GM19438 (cell line): ENCODE measurements at regions not wholly inside any gene's neighbourhood (a gene's known extent, or its start where the extent isn't known, plus 50 kb on each side); places are given as distances from the start of the nearest gene placed in this dataset.

Experiments used
- ATAC-seq: cut with Tn5 transposase; IDR thresholded peaks from one replicate; pipeline ENCODE4 v1.9.1; 2021; ENCODE audit warnings: low read depth; ENCODE audit not compliant: unreplicated experiment

- ATAC-seq: no peak
Measured at GRCh38 chrX:122816288-122816687, 367.8 kb upstream of the GRIA3 start.

- no peak for ATAC-seq
Measured at GRCh38 chrX:122817321-122817955, 366.6 kb upstream of the GRIA3 start.

- ATAC-seq: no peak
Measured at GRCh38 chrX:122818068-122818467, 366.0 kb upstream of the GRIA3 start.

- no peak for ATAC-seq
Measured at GRCh38 chrX:122833230-122833629, 350.8 kb upstream of the GRIA3 start.

GRCh38 chrX:122835886-122836285, 348.2 kb upstream of the GRIA3 start:
- ATAC-seq: no peak

- ATAC-seq: no peak
Measured at GRCh38 chrX:122850326-122850725, 333.8 kb upstream of the GRIA3 start.

GRCh38 chrX:122856205-122856604, 327.9 kb upstream of the GRIA3 start:
- ATAC-seq: no peak

- ATAC-seq: no peak
Measured at GRCh38 chrX:122857734-122858133, 326.3 kb upstream of the GRIA3 start.

GRCh38 chrX:122863067-122863466, 321.0 kb upstream of the GRIA3 start:
- no peak for ATAC-seq

- ATAC-seq: no peak
Measured at GRCh38 chrX:122866532-122866931, 317.5 kb upstream of the GRIA3 start.

- ATAC-seq: no peak
Measured at GRCh38 chrX:122868631-122869030, 315.4 kb upstream of the GRIA3 start.

GRCh38 chrX:122869171-122869570, 314.9 kb upstream of the GRIA3 start:
- ATAC-seq: no peak

- ATAC-seq: no peak
Measured at GRCh38 chrX:122878269-122878668, 305.8 kb upstream of the GRIA3 start.

GRCh38 chrX:122880952-122881351, 303.1 kb upstream of the GRIA3 start:
- no peak for ATAC-seq

- ATAC-seq: no peak
Measured at GRCh38 chrX:122890729-122891128, 293.3 kb upstream of the GRIA3 start.

GRCh38 chrX:122906726-122907125, 277.4 kb upstream of the GRIA3 start:
- ATAC-seq: no peak

- no peak for ATAC-seq
Measured at GRCh38 chrX:122907375-122907774, 276.7 kb upstream of the GRIA3 start.

- no peak for ATAC-seq
Measured at GRCh38 chrX:122910697-122911096, 273.4 kb upstream of the GRIA3 start.

GRCh38 chrX:122913134-122913533, 270.9 kb upstream of the GRIA3 start:
- ATAC-seq: no peak

GRCh38 chrX:122913764-122914163, 270.3 kb upstream of the GRIA3 start:
- no peak for ATAC-seq

- ATAC-seq: no peak
Measured at GRCh38 chrX:122914256-122914655, 269.8 kb upstream of the GRIA3 start.

- no peak for ATAC-seq
Measured at GRCh38 chrX:122934131-122934530, 249.9 kb upstream of the GRIA3 start.

GRCh38 chrX:122940199-122940598, 243.9 kb upstream of the GRIA3 start:
- no peak for ATAC-seq
